GM18861 (cell line): ENCODE measurements at regions not wholly inside any gene's neighbourhood (a gene's known extent, or its start where the extent isn't known, plus 50 kb on each side); places are given as distances from the start of the nearest gene placed in this dataset.

Experiments
- ATAC-seq: cut with Tn5 transposase; IDR thresholded peaks from one replicate; pipeline ENCODE4 v1.9.1; 2021; ENCODE audit not compliant: unreplicated experiment

DNA sequence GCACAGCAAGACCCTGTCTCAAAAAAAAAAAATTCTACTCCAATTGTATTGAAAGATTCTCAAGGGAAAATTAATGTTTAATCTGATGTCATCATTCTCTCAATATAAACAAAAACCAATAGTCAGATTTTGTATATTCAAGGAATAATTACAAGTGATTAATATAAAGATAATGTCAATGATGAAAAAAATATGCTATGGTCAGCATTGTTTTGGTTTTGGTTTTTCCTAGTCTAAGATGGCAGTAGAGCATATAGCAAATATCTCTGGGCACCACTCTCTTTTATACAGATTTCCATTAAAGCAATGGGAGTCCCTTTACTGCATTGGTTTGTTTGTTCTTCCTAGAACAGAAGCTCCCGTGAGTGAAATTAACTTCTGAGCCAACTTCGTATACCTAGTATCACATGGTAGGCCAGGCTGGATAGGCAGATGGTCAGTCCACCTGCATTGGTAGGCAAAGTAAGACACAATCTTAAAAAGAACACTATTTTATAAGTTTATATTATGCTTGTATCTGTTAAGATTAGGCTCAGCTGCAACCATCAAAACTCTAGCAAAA is 523.8 kb upstream of the JARID2 start:
- no peak for ATAC-seq

DNA sequence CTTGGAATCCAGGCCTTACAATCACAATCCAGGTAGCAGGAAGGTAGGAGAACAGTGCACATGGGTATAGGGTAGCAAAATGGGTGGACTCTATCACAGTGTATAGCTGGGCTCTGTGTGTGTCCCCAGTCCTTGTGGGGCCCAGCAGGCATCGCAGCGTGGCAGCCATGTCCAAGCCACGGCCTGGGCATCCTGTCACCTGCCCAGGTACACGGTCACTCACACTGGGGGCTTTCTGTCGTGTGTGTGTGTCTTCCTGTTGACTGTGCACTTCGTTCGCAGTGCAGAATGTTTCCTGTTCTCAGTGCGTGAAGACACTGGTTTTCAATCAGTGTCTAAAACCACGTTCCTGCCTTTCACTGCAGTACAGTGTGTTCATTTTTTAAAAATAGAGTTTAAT is 523.2 kb upstream of the JARID2 start:
- no peak for ATAC-seq

DNA sequence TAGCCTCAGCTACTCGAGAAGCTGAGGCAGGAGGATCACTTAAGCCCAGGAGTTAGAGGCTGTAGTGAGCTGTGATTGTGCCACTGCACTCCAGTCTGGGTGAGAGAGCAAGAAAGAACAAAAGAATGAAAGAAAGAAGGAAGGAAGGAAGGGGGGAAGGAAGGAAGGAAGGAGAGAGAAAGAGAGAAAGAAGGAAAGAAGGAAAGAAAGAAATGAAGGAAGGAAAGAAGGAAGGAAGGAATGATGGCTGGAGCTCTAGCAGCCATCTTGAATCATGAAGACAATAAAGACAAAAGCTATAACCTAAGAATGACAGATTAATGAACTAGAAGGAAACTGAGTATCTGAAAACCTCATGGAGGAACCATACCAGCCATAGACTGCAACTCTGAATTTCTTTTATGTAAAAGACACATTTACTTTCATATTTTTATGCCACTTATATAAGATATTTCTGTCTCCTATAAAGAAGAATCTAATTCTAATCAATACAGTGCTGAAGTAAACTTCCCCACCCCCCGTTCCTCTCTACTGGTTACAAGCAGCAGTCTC is 522.3 kb upstream of the JARID2 start:
- ATAC-seq = no peak

DNA sequence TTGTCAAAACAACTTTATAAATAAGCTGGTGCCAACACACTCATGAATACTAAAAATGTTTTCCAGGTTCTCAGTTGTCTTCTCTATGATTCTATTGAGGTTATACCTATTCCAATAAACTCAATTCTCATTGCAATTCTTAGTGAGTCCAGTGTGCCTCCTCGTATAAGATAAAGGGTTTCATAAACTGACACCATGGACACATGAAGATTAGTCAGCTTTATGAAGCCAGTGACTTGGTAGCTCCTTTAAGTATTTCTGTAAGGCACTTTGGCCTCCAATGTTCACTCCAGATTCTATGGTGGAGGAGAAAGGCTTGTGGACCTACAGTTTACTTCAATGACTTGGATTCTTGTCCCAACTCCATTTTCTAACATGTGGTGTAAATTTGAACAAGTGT is 521.3 kb upstream of the JARID2 start:
- no peak for ATAC-seq

DNA sequence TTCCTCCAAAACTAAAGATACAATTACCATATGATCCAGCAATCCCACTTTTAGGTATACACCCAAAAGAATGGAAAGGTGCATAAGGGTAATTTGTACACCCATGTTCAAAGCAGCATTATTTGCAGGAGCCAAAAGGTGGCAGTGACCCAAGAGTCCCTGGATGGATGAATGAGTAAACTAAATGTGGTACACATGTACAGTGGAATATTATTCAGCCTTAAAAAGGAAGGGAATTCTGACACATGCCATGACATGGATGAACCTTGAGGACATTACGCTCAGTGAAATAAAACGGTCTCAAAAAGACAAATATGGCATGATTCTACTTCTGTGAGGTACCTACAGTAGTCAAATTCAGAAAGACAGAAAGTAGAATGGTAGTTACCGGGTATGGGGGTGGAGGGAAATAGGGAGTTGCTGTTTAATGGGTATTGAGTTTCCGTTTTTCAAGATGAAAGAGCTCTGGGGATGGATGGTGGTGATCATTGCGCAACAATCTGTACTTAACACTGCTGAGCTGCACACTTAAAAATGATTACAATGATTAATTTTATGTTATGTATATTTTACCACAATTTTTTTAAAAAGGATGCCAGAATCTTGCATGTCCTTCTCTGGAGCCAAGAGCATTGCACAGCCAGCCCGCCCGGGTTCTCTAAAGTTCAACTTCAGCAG is 518.9 kb upstream of the JARID2 start:
- ATAC-seq = no peak

DNA sequence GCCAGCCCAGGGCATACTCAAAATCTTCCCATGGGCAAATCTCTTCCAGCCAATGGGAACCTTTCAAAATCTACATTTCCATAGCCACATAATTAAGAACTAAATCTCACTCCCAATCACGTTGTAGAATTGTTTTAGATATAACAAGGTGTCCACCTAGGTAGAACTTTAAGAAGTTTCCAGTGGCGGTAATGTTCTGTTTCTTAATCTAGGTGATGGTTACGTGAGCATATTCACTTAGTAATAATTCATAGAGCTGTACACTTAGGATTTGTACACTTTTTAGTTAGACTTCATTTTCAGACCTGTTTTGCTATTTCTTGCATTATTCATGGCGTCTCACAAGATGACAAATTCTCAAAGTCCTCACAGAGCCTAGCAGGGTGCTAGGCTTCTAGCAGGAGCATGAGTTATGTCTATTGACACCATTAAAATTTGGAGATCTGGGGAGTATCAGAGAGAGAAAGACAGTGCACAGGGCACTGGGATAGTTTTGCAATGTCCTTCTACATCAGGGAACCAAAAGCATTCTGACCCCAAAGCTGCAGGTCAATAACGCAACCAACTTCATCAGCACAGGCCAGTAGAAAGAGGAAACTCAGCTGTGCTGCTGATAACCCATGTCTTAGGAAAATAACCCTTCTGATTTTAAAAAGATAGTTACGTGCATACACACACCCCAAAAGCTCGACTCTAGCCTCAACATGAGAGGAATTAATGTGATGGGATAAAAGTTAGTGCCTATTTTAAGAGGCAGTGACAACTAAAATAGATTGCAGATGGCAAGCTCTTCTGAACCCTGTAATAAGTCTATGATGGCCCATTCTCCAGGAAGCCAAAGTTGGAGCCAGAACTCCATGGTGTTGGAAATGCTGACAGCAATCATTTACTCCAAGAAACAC is 518.1 kb upstream of the JARID2 start:
- no peak for ATAC-seq

DNA sequence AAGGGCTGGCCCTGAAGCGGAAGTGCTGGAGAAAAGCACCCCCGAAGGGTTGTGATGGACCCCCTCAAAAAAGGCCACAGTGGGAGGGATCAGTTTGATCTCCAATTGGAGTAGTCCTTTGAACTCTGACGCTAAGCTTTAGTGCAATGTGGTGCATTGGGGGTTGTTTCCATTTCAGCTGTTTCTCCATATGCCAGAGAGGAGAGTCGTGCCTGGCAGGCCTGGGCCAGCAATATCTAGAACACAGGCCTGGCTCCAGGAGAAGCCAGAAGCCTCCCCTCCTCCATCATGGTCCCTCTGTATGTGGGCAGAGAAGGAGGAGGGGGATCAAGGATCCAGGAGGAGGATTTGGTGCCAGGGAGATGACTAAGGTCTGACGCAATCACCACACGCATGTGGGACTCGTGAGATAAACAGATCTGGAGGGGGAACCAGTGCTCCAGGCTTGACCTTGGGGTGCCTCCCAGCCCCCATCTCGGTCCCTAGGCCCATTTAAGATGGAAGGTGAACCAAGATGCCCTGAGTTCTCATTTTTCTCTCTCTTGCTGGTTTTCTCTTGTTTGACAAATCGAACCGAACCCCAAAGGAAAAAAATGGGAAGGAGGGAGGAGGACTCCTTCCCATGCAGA is 517.4 kb upstream of the JARID2 start:
- no peak for ATAC-seq

DNA sequence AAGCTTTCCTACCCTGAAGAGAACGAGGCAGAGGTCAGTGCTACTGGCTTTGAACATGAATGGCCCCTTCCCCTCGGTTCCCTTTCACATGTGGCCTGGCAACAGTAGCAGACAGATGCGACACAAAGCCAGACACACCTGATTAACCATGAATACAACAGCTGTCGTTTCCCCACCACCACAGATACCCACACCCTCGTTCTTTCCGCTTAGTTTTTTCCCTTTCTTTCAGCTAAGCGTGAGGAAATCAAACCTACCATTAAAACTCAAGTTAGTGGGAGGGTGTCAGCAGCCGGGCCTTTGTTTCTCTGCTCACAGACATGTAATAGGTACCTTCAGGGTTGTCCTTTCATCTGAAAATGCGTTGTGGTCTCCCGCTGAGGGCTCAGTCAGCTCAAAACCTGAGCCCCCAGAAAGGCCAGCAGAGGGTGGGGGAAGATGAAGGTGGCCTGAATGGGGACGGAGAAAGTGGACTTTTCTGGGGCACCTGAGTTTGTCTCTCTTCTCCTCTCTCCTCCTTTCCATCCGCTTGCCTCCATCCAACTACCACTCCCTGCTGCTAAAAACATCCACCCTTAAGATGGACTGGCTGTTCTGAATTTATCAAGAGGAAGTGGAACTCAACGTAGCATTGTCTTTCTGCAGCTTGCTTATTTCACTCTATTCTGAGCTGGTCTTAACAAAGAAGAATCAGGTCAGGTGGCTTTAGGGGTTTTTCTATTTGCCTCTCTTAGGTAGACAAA is 516.6 kb upstream of the JARID2 start:
- peak; percentile 42 for ATAC-seq

DNA sequence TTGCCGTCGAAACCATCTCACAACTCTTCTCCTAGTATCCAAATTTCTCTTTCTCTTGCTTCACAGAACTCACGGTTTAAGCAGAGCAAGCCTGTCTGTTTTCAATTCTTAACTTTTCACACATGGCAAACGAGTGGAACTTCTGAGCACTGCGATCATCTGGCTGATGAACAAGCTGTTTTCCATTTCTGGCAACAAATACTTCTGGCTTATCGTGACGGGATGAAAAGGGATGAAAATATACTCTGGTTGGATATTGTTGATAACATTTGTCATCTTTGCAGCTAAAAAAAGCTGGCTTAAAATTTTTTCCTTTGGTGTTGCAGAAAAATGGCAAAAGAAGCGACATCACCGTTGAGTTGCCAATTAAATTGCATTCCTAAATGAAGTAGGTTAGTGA is 515.2 kb upstream of the JARID2 start:
- ATAC-seq = no peak

DNA sequence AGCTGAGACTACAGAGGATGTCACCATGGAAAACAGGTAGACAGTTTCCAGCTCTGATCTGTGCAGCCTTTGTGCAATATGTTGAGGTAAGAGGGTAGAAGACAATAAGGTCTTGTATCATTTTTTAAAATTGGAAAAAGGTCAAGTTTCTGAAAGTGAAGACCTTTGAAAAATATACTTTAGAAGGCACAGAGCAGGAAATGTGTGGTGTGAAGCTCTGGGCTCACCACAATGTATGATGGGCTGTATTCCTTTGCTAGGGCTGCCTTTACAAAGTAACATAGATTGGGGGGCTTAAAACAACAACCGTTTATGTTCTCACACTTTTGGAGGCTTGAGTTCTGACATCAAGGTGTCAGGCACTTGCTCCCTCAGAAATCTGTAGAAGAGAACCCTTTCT is 514.3 kb upstream of the JARID2 start:
- ATAC-seq = no peak

DNA sequence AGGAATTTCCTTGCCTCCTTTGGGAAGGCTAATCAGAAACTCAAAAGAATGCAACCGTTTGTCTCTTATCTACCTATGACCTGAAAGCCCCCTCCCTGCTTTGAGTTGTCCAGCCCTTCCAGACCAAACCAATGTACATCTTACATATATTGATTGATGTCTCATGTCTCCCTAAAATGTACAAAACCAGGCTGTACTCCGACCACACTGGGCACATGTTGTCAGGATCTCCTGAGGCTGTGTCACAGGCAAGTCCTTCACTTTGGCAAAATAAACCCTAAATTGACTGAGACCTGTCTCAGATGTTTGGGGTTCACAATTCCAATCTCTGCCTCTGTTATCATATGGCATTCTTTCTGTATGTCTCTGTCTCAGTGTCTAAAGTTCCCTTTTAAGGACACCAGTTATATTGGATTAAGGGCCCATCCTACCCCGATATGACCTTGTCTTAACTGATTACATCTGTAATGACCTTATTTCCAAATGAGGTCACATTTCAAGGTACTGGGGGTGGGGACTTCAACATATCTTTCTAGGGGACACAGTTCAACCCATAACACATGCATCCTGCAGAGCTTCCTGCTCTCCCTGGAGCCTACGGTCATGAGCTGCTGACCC is 513.5 kb upstream of the JARID2 start:
- ATAC-seq = no peak

DNA sequence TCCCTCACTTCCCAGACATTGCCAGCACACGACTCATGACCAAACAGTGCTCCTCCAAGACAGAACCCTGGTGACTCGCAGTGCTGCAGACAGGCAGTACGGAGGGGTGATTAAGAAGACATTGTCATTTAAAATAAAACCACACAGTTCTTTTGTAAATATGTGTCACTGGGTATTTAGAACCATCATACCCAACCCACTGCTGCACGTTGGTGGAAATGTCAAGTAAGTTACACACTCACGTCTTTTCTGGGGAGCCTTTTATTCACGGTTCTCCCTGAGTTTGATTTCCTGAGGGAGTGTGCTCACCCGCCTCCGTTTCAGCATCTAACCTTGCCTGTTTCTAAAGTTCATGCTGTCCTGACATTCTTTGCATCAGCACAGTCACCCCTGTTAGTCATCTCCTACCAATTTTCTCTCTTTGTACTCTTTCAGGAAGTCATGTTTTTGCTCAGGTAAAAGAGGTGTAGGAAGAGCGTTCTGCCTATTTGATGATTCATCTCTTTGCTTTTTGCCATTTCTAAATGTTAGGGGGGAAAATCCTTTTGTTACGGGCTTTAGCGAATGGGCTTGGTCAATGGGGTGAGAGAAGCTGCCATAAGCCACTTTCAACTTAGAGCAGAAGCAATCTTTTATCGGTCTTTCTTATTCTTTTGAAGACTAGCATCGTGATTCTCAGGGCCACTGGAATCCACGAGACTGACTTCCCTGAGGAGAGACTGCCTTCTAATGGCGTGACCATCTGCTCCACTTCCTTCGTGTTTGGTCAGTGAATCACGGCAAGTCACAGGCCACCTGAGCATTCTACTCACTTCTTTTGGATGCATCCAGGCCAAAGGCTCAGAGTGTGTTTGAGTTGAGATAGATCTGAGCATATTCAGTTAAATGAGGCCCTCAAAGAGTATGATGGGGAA is 512.8 kb upstream of the JARID2 start:
- no peak for ATAC-seq

DNA sequence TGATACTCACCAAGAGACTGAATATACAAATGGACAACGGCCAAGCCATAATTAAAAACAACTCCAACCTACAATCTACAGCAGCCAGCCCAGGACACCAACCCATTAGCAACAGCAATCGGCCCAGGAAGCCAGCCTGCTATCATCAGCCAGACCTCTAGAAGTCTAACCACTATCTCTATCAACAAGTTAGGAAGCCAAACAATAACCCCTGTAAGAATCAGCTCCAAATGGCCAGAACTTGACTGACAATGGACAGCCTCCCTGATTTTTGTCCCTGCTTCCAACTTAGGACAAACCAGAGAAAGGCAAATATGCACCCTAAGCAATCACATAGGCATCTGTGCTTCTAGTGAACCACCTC is 511.8 kb upstream of the JARID2 start:
- ATAC-seq = no peak

DNA sequence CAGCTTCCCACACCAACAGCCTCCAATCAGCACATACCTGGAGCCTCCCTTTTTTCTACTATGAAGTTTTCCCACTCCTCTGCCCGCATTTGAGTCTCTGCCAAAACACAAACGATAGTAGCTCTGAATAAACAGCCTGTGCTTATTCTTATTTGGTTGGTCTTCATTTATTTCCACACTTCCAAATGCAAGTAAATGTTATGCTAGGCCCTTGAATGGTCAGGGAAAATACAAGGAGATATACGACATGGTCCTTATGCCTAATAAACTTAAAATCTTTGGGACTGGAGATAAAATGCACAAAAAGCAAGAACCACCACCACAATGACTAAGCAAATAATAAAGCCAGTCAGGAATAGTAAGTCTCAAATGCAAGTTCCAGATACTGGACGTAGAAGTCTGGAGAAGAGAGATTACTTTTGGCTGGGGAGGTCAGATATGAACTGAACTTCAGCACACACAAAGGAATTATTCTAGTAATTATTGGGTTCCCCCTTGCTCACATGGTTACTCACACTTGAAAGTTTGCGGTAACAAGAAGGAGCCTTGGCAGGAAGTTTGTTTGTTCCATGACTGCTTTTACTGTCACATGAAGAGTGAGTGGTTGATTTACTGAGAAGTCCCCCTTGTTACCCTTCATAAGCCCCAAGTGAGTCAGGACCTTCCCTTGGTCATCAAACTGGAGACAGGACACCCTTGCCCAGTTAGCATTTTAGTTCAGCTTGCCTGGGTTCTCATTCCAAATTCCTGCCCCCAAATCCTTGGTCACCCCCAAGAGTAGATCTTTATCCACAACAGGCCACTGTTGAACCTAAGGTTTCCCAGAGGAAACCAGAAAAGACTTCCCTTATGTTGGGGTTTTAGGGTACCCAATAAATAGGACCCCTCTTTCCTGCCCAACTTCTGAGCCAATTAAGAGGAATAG is 511.2 kb upstream of the JARID2 start:
- peak; percentile 76 for ATAC-seq

DNA sequence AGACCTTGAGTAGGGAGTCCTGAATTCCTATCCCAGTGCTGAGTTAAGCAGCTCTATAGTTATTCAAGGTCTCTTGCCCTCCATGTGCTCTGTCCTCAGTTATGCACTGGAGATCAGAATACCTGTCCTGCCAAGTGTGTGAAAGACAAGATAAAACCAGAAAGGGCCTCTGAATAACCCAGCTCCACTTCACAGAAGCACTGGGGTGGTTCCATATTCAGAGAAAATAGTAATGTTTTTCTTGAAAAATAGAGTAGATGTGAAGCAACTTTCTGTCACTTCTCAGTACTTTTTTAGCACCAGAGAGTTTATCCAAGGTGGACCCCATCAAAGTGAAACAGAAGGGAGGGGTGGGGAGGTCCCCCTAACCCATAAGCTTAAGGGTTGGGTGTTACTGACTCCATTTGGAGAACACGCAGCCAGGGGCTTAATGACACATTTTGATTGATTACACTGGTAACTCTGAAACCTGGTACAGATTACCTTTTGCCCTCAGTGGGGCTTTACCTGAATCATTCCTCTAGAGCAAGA is 509.8 kb upstream of the JARID2 start:
- ATAC-seq = no peak

DNA sequence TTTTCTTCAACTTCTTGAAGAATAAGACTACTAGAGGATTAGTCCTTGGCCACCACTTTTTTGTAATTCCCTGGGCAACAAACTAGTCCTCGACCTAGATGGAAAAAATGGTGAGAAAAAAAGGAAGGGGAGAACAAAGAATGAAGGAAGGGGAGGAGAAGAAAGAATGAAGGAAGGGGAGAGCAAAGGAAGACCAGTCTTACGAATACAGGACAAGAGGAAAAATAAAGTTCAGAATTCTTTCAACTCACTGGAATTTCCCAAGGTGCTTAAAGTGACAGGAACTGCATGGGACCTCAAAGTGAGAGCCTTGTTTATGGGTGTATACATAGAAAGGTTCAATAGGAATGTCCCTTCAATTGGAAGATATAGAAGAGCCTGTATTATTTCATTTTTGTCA is 509.3 kb upstream of the JARID2 start:
- no peak for ATAC-seq

DNA sequence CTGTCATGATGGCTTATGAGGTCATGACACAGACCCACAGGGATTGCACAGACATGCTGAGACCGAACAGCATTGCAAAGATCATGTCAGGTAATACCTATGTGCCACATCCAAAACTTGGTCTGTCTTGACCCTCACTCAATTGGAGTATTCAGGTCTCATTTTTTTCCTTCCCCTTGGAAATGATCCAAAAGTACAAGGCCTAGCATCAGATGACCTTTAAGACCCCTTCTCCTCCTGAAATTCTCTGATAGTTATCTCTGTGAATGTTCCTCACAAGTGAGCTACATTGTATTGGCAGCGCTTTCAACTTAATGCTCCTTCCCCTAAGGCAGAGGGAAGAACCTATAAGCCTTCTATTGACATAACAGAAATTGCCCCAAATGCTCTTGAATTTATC is 507.4 kb upstream of the JARID2 start:
- no peak for ATAC-seq

DNA sequence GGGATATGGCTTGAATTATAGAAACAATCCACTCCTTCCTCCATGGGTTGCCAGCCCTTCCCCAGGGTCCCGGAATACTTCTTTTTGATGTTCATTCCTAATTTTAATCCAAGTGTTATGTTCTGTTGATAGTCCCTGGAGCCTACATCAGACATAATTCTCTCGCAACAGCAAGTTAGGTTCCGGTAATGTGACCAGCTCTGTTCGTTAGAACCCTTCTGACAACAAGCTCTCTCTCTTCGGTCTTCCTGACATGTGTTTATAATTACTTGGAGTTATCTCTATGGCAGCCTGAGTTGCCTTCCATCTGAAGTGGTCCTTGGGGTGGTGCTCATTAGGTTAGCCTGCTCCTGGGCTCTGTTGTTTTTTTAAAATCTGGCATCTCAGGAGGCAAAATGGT is 506.9 kb upstream of the JARID2 start:
- no peak for ATAC-seq
